22Rv1 (cell line): ENCODE measurements at regions not wholly inside any gene's neighbourhood (a gene's known extent, or its start where the extent isn't known, plus 50 kb on each side); places are given as distances from the start of the nearest gene placed in this dataset.

Experiments
- H3K27ac ChIP-seq: fragments of 450-650 bp; 2 replicates; pipeline ENCODE4 v1.5.1; 2017
- ZFX ChIP-seq: fragments of 450-650 bp; IDR thresholded peaks from 2 replicates; pipeline ENCODE4 v1.6.1; 2017; ENCODE audit warnings: antibody characterized with exemption, borderline replicate concordance
- TF ChIP-seq, protein P1 (sequence below): fragments of 450-650 bp; IDR thresholded peaks from 2 replicates; pipeline ENCODE4 v1.5.1; 2017; ENCODE audit warnings: mild to moderate bottlenecking

DNA sequence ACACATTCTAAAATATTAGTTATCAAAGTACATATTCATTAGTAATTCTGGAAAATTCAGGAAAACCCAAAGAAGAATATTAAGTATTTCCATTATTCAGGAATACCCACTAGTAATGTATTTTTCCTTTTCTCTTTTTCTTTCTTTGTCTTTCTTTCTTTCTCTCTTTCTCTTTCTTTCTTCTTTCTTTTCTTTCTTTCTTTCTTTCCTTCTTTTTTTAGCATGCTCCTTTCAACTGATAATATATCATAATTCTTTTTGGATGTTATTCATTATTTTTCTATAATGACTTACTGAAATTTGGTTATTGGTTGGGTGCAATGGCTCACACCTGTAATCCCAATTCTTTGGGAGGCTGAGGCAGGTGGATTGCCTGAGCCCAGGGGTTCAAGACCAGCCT lies 175.6 kb upstream of the RAB4A start:
- TF ChIP-seq, protein P1, sequence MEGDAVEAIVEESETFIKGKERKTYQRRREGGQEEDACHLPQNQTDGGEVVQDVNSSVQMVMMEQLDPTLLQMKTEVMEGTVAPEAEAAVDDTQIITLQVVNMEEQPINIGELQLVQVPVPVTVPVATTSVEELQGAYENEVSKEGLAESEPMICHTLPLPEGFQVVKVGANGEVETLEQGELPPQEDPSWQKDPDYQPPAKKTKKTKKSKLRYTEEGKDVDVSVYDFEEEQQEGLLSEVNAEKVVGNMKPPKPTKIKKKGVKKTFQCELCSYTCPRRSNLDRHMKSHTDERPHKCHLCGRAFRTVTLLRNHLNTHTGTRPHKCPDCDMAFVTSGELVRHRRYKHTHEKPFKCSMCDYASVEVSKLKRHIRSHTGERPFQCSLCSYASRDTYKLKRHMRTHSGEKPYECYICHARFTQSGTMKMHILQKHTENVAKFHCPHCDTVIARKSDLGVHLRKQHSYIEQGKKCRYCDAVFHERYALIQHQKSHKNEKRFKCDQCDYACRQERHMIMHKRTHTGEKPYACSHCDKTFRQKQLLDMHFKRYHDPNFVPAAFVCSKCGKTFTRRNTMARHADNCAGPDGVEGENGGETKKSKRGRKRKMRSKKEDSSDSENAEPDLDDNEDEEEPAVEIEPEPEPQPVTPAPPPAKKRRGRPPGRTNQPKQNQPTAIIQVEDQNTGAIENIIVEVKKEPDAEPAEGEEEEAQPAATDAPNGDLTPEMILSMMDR: no peak
- H3K27ac ChIP-seq: no peak overlapping the region

DNA sequence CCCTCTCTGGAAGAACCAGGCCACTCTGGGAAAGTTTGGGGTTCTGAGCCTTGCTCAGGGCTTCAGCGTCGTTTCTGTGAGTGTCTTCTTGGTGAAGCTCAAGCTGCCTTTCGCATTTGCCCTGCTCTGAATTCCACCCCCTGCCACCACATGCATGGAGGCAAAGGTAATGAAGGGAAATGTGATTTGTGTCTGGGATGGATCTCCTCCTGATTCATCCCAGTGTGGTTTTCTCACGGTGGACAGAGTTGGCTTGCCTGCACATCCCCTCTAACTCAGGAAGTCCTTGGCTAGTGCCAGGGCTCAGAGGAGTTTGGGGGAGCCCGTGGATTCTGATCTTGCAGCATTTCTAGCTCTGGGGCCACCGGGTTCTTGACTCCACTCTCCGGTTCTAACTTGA lies 173.6 kb upstream of the RAB4A start:
- no peak overlapping the region for H3K27ac ChIP-seq
- TF ChIP-seq, protein P1: no peak
- TF ChIP-seq ZFX: no peak

DNA sequence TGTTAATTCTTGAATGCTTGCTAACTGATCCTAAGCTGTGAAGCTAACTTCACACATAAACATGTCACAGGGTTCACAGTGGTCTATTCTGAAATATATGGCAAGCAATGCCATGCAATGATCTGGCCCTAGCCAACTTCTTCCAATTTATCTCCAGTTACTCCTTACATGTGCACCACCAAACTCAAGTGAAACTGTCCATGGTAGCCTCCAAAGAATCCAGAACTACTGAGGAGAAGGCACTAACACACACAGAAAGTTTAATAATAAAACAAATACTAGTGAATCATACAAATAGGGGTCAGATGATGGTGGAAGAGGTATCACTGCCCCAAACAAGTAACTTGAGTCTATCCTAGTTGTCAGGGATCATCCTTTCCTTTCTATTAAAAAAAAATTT lies 172.6 kb upstream of the RAB4A start:
- H3K27ac ChIP-seq: no peak overlapping the region
- TF ChIP-seq, protein P1: no peak
- no peak for TF ChIP-seq ZFX

DNA sequence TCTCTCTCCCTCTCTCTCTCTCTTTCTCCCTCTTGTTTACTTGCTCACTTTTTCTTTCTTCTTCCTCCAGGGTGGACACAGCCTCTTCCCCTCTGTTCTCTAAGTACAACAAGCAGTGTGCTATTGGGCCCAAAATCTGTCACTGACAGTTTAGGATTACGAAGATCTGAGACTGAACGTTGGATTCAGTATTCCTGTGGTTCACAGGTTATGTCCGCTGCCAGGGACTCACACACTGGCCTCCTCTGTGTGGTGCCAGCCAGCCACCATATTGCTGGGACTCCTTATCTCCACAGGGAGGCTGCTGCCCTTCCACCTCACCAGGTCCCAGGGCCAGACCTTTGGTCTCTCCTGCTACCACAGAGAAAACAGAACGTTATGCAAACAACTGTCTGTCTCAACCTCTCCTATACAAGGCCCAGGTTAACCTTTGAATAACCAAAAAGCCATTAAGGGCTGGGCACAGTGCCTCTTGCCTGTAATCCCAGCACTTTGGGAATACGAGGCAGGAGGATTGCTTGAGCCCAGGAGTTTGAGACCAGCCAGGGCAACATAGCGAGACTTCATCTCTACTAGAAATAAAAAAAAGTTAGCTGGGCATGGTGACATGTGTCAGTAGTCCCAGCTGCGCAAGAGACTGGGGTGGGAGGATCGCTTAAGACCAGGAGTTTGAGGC lies 171.9 kb upstream of the RAB4A start:
- H3K27ac ChIP-seq: no peak overlapping the region
- TF ChIP-seq, protein P1: no peak
- no peak for TF ChIP-seq ZFX

DNA sequence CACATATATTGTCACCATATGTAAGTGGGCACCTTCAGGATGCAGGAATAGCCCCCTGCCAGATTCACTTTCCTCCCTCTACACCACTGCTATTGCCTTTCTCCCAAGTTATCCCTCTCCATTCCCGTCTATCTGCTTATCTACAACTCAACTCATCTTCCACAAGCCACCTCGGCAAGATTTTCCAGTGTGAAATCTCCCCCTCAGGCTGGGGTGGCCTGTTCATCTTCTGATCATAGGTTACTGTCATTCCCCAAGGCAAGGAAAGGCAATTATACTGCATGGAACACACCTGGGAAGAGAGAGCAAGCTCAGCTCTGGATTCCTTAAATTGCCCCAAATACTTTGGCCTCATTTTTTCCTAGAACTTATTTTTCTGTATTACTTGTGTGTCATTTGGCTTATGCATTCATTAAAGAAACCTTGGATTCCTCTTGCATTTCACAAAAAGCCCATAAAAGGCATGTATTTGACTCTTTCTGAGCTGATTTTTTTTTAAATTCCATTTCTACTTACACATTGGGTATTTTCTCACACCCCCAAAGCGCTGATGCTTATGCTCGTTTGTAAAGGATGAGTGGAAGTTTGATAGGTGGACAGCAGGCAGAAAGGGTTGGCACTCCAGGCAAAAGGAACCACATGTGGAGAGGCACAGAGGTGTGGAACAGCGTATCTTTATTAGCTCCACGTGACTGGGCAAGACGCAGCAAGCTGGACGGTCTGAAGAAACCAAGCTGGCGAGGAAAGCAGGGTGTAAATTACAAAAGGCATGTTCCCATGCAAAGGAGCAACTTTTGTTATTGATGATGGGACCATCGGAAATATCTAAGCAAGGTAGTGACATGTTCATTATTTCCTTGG lies 169.7 kb upstream of the RAB4A start:
- TF ChIP-seq, protein P1: no peak
- TF ChIP-seq ZFX: no peak
- H3K27ac ChIP-seq: no peak overlapping the region

DNA sequence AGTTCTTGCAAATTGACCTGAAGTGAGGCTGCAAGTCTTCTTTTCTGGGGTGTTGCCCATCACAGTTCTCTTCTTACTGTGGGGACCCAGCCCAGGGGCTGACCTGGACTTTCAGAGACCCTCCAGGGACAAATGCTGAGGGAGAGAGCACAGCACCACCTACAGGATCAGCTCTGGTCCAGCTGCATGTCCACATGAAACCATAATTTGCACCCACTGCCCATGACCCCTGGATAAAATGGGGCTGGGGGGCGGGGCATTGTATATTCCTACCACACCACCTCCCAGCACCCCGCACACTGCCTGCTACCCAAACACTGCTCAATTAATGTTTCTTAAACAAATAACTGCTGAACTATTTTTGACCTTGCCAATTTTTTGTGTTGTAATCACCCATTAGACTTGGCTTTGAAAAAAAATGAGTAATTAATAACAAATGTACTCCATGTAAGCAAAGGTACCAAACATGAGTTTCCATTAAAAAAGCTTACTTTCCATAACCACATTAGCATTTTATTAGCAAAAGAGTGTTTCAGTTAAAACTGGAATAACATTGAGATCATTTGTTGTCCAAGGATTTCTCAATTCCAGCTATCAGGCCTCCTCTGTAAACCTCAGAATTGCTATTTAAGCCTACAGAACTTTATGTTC lies 168.0 kb upstream of the RAB4A start:
- no peak overlapping the region for H3K27ac ChIP-seq
- TF ChIP-seq ZFX: no peak
- TF ChIP-seq, protein P1: no peak; the same call in 1 of the 2 replicates

DNA sequence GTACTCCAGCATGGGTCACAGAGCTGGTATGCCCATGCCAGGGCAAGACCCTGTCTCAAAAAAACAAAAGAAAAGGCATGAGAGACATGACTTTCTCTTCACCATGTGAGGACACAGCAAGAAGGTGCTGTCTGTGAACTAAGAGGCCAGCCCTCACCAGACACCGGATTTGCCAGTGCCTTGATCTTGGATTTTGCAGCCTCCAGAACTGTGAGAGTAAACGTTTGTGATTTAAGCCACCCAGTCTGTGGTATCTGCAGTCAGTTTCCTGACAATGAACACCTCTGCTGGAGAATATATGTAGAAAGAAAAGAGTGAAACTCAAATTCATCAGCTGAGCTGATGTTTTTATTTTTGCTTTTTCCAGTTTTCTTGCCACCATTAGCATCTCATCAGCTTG lies 166.3 kb upstream of the RAB4A start:
- no peak overlapping the region for H3K27ac ChIP-seq
- TF ChIP-seq, protein P1: no peak
